ENCODE measurements at regions not wholly inside any gene's neighbourhood (a gene's known extent, or its start where the extent isn't known, plus 50 kb on each side); places are given as distances from the start of the nearest gene placed in this dataset.
"Not testable (repeated sequence)": the region's sequence is repeated elsewhere in the genome, so short reads cannot be mapped to it uniquely, and the experiment has no call there.

DNA sequence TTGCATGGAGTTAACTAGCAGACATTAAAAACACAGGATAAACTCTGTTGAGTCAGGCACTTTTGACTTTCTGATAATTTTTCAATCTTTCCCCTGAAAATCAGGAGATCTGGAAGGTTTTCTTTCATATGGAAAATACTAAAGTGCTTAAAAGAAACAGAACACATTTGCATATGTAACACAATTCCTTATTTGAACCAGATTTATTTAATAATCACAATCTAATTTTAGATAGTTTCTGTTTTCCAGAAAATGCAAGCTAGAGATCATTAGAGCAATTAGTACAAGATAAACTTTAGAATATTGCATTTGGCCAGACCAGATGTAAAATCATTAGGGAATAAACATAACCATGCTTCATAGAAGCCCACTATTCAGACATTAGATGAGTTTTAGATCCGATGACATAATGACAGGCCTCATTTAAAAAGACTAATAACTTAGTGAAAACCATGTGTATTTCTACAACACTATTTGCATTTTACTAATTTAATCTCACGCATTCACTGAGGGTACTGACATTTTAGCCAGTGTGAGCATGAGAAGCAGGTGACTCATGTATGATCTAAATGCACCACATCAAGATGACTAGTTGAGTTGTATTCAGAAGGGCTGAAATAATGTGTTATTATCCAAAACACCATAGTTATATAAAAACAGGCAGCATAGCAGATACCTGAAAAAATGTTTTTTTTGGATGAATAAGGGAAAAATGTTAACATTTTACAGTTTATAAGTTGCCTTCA is 611.5 kb downstream of the LTN1 start:
- TF ChIP-seq, protein P1, sequence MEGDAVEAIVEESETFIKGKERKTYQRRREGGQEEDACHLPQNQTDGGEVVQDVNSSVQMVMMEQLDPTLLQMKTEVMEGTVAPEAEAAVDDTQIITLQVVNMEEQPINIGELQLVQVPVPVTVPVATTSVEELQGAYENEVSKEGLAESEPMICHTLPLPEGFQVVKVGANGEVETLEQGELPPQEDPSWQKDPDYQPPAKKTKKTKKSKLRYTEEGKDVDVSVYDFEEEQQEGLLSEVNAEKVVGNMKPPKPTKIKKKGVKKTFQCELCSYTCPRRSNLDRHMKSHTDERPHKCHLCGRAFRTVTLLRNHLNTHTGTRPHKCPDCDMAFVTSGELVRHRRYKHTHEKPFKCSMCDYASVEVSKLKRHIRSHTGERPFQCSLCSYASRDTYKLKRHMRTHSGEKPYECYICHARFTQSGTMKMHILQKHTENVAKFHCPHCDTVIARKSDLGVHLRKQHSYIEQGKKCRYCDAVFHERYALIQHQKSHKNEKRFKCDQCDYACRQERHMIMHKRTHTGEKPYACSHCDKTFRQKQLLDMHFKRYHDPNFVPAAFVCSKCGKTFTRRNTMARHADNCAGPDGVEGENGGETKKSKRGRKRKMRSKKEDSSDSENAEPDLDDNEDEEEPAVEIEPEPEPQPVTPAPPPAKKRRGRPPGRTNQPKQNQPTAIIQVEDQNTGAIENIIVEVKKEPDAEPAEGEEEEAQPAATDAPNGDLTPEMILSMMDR (IDR thresholded peaks at IDR 0.05; ENCODE audit: borderline replicate concordance, extremely low read depth, low read length, poor library complexity, severe bottlenecking) = not testable (repeated sequence)
- TF ChIP-seq EZH2 (IDR thresholded peaks at IDR 0.05; ENCODE audit: borderline replicate concordance, low read depth, low read length, severe bottlenecking) = not testable (repeated sequence)
